Psoas muscle (tissue), 7 donors: ENCODE measurements at regions not wholly inside any gene's neighbourhood (a gene's known extent, or its start where the extent isn't known, plus 50 kb on each side); places are given as distances from the start of the nearest gene placed in this dataset.

Experiments used
- ATAC-seq, 4 donors: fragments of 200-7000 bp; cut with Tn5 transposase; one replicate each; pipeline ENCODE4 v1.9.1; 2020; ENCODE audit warnings: moderate library complexity in 3 of 4, mild to moderate bottlenecking in 2 of 4
- DNase-seq, 2 donors: peaks; one replicate each; pipeline ENCODE4 v3.0.0-alpha.2; 2020
- H3K27ac ChIP-seq: fragments of 200-600 bp; one replicate; pipeline ENCODE4 v1.8.0; 2022
- H3K27me3 ChIP-seq, 3 donors: fragments of 200-600 bp in 1 of 3; one replicate each; pipeline versions ENCODE4 v1.6.1 to v1.8.0; 2013 to 2022; ENCODE audit warnings: low read length in 2 of 3, mild to moderate bottlenecking in 2 of 3, moderate library complexity in 1 of 3; ENCODE audit not compliant: insufficient read depth in 3 of 3
- H3K36me3 ChIP-seq, 2 donors: fragments of 200-600 bp in 1 of 2; one replicate each; pipeline versions ENCODE4 v1.6.1 to v1.8.0; 2013 to 2022; ENCODE audit warnings: low read depth in 1 of 2, mild to moderate bottlenecking in 1 of 2, moderate library complexity in 1 of 2; ENCODE audit not compliant: insufficient read depth in 1 of 2
- H3K4me1 ChIP-seq: fragments of 200-600 bp; one replicate; pipeline ENCODE4 v1.8.0; 2022
- H3K4me3 ChIP-seq: fragments of 200-600 bp; one replicate; pipeline ENCODE4 v1.8.0; 2022; ENCODE audit warnings: mild to moderate bottlenecking
- H3K9me3 ChIP-seq: fragments of 200-600 bp; one replicate; pipeline ENCODE4 v1.8.0; 2022
- WGBS, 3 donors: extraction: QIAGEN DNeasy Blood & Tissue Kit; methylation state at CpG; one replicate each; pipeline versions ENCODE4 v1.1.6 to v1.1.7; 2013; 5-methylcytosine and 5-hydroxymethylcytosine counted together
- intact Hi-C, 2 donors: fragments of 100-400 bp; cut with DNase I; formaldehyde crosslinking; loops; one replicate each; pipeline versions ENCODE4 v1.11.0 to v1.14.2; 2022
- TF ChIP-seq, protein P1 (sequence below): fragments of 200-600 bp; IDR thresholded peaks from one replicate; pipeline ENCODE4 v1.8.0; 2022; ENCODE audit warnings: antibody characterized with exemption
- donor health status: healthy with polysubstance abuse.
- donor health status: DM: no; HTN: no; CAD: no; lungs with moderate emphysema.
- donor health status: Bipolar disorder and iron deficiency.
- donor health status: healthy.
- donor health status: DM: yes; HTN: yes; CAD: no.
- donor health status: DM: no; HTN: no; CAD: no.
- donor health status: DM: yes; HTN: yes; CAD: no.

DNA sequence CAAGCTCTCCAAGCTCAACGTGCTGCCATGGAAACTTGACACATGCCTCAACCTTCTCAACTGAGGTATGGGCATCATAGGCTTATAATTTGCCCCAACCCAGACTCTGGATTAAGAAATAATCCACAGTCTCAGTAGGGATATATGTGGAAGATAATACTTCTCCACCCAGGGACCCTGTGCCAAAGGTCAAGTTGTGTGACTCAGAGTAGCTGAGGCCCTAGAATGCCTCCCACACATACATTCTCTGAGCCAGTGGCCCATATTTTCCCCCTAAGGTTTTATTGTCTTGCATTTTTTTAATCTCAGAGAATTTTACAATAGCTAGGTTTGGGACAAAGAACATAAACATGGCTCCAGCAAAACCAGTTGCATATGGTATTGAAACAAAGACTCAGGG is 283.1 kb downstream of the IDS start:
- 12 to 33% (median 32%) methylated on average over 1 of the region's 1 CpG for WGBS, 3 donors
- Histone ChIP-seq H3K27me3 (no peaks in the 10 kb centered on the region), H3K27ac (no peak overlapping the region), H3K9me3 (no peaks in the 10 kb centered on the region), H3K4me1 (no peaks in the 10 kb centered on the region), H3K4me3 (no peak overlapping the region), H3K36me3 (no peaks in the 10 kb centered on the region)
- TF ChIP-seq, protein P1, sequence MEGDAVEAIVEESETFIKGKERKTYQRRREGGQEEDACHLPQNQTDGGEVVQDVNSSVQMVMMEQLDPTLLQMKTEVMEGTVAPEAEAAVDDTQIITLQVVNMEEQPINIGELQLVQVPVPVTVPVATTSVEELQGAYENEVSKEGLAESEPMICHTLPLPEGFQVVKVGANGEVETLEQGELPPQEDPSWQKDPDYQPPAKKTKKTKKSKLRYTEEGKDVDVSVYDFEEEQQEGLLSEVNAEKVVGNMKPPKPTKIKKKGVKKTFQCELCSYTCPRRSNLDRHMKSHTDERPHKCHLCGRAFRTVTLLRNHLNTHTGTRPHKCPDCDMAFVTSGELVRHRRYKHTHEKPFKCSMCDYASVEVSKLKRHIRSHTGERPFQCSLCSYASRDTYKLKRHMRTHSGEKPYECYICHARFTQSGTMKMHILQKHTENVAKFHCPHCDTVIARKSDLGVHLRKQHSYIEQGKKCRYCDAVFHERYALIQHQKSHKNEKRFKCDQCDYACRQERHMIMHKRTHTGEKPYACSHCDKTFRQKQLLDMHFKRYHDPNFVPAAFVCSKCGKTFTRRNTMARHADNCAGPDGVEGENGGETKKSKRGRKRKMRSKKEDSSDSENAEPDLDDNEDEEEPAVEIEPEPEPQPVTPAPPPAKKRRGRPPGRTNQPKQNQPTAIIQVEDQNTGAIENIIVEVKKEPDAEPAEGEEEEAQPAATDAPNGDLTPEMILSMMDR, result no peak
- no peak for ATAC-seq
- no peak for DNase-seq
- intact Hi-C loops, result no loop called here

DNA sequence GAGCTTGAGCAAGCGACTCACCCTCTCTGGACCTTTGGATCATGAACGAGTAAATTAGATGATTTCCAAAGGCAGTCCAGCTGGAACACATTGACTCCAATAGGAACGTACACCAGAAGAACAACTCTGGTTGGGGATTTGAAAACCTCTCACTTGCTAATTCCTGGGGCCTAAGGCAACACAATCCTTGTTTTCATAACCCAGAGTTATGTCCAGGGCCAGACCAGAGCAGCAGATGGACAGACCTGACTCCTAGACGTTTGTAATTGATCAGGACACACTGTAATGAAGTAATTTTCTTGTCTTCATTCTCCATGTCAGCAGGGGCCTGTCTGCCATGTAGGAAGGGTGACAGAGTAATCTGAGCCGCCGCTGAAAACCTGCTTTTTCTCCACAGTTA is 283.9 kb downstream of the IDS start:
- TF ChIP-seq, protein P1, result no peak
- Histone ChIP-seq H3K27ac (no peak overlapping the region), H3K4me1 (no peaks in the 10 kb centered on the region), H3K27me3 (no peaks in the 10 kb centered on the region), H3K36me3 (no peaks in the 10 kb centered on the region), H3K4me3 (no peak overlapping the region), H3K9me3 (no peaks in the 10 kb centered on the region)
- 9 to 14% (median 12%) methylated on average over 6 of the region's 6 CpGs for WGBS, 3 donors
- intact Hi-C loops, result no loop called here
- ATAC-seq, result no peak
- no peak for DNase-seq

DNA sequence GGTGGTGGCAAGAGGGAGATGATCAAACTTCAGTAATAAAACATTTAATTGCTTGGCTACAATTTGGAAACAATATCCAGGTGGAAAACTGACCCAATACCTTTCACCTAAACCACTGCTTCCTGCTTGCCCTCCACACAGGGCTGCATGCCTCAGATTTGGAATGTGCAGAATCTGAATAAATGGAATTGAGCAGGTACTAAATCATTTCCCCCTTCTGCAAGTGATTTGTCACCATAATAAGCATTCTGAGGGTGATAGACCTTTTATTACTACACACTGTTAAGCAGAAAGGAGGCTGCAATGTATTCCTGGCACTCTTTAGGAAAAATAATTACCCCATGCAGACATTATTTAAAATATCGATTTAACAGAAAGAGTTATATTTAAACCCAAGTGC is 291.8 kb downstream of the IDS start:
- no peaks in the 10 kb centered on the region for H3K27me3 ChIP-seq
- no peak overlapping the region for H3K4me3 ChIP-seq
- no peaks in the 10 kb centered on the region for H3K36me3 ChIP-seq
- intact Hi-C loops, result no loop called here
- whole genome bisulfite sequencing, 3 donors, result 44 to 52% (median 49%) methylated on average over 1 of the region's 1 CpG
- TF ChIP-seq, protein P1, result no peak
- H3K9me3 ChIP-seq, result no peaks in the 10 kb centered on the region
- DNase-seq (no peak), ATAC-seq (no peak)
- no peak overlapping the region for H3K27ac ChIP-seq
- H3K4me1 ChIP-seq, result no peaks in the 10 kb centered on the region

DNA sequence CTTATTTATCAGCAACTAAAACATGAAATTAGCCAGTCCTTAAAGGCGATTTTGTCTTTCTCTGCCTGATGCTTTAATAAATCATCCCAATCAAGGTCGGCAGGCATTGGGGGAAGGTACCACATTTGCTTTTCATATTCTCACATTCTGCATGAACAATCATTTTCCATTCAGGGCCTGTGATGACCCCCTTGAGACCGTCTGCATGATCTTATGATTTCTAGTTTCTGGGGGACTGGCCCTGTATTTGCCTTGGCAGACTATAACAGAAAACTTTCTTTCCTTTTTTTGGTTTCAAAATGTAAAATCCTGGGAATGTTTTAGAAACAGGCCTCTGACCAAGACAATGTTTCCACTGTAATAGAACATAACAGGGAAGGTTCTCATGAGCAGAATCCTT is 296.8 kb downstream of the IDS start:
- Histone ChIP-seq H3K27ac (no peak overlapping the region), H3K36me3 (no peaks in the 10 kb centered on the region), H3K4me1 (no peaks in the 10 kb centered on the region), H3K4me3 (no peak overlapping the region), H3K9me3 (no peaks in the 10 kb centered on the region), H3K27me3 (no peaks in the 10 kb centered on the region)
- ATAC-seq (no peak), DNase-seq (no peak)
- WGBS, 3 donors, result 33 to 48% (median 46%) methylated on average over 3 of the region's 3 CpGs
- TF ChIP-seq, protein P1, result no peak
- intact Hi-C loops, result no loop called here

DNA sequence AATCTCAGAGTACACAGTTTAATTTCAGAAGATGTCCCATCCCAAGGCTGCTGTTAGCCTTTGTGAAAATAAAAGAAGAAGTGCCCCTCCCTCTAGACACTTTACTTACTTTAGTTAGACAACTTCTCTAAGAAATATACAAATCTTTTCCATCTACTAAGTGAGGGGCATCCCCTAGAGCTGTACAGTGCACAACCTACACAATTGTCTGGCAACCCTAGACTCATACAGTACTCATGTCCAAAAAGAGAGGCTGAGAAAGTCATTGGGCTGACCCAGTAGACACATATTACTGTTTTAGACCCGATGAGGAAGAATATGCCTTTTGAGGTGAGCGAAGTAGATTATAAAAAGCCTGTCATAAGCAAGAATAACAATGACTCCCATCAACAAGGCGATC is 297.6 kb downstream of the IDS start:
- no peak for ATAC-seq
- H3K9me3 ChIP-seq, result no peaks in the 10 kb centered on the region
- DNase-seq, result no peak
- intact Hi-C loops, result no loop called here
- no peak overlapping the region for H3K27ac ChIP-seq
- 70 to 95% (median 81%) methylated on average over 3 of the region's 3 CpGs for WGBS, 3 donors
- no peaks in the 10 kb centered on the region for H3K36me3 ChIP-seq
- no peaks in the 10 kb centered on the region for H3K4me1 ChIP-seq
- H3K4me3 ChIP-seq, result no peak overlapping the region
- TF ChIP-seq, protein P1, result no peak
- H3K27me3 ChIP-seq, result no peaks in the 10 kb centered on the region
